ENCODE measurements at regions not wholly inside any gene's neighbourhood (a gene's known extent, or its start where the extent isn't known, plus 50 kb on each side); places are given as distances from the start of the nearest gene placed in this dataset.

DNA sequence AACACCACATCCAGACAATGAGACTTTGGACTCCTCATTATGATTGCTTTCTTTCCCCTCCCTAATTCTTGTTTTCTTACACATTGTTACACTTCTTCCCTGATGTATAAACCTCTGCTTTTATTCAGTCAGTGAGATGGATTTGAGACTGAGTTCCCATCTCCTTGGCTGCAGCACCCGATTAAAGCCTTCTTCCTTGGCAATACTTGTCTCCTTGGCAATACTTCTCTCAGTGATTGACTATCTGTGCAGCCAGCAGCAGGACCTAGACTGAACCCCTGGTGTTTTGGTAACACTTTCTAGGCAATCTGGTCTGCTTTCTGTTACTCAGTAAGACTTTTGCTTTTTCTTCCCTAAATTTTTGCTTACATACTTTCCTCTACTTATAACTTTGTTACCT, 492.8 kb upstream of the SMC2 start:
- TF ChIP-seq CTCF (conservative IDR thresholded peaks at IDR 0.05) = no peak
- no peak for TF ChIP-seq EZH2 (IDR thresholded peaks at IDR 0.05; ENCODE audit: low read depth)

Data from PC-9 (cell line).